Body of pancreas (tissue), 4 donors: ENCODE measurements at regions not wholly inside any gene's neighbourhood (a gene's known extent, or its start where the extent isn't known, plus 50 kb on each side); places are given as distances from the start of the nearest gene placed in this dataset.
"Not testable (repeated sequence)": the region's sequence is repeated elsewhere in the genome, so short reads cannot be mapped to it uniquely, and the experiment has no call there.

Experiments
- ATAC-seq: fragments of 150-250 bp; one replicate; pipeline ENCODE4 v1.9.1; 2016
- DNase-seq, 4 donors: peaks; one replicate each; pipeline ENCODE4 v3.0.0-alpha.2; 2019
- H3K27ac ChIP-seq, 4 donors: fragments of 200-600 bp; sonication (generic); 1 replicate in 3 of 4; 2 replicates in 1 of 4; pipeline versions ENCODE4 v1.5.1 to v1.6.1; 2016 to 2019; ENCODE audit warnings: mild to moderate bottlenecking in 1 of 4, mixed read lengths in 1 of 4, moderate library complexity in 1 of 4
- H3K27me3 ChIP-seq, 2 donors: fragments of 200-600 bp; sonication (generic); one replicate each; pipeline ENCODE4 v1.6.0; 2016; ENCODE audit warnings: mild to moderate bottlenecking in 1 of 2
- H3K36me3 ChIP-seq, 2 donors: fragments of 200-600 bp; sonication (generic); replicated peaks in 1 of 2; 2 replicates each; pipeline ENCODE4 v1.5.1; 2016; ENCODE audit warnings: low read depth in 2 of 2; ENCODE audit not compliant: insufficient read depth in 1 of 2
- H3K4me1 ChIP-seq: fragments of 200-600 bp; sonication (generic); one replicate; pipeline ENCODE4 v1.6.0; 2016
- H3K4me3 ChIP-seq, 2 donors: fragments of 200-600 bp; sonication (generic); 1 replicate in 1 of 2; 2 replicates in 1 of 2; pipeline ENCODE4 v1.5.1; 2016 to 2019
- H3K9me3 ChIP-seq, 3 donors: fragments of 200-600 bp; sonication (generic); 1 replicate in 2 of 3; 2 replicates in 1 of 3; pipeline ENCODE4 v1.5.1; 2016
- POLR2A ChIP-seq, 3 donors: fragments of 450-650 bp; IDR thresholded peaks; one replicate each; pipeline ENCODE4 v1.6.1; 2016; ENCODE audit warnings: antibody characterized with exemption in 3 of 3, mild to moderate bottlenecking in 2 of 3
- WGBS, 2 donors: methylation state at CpG; one replicate each; pipeline ENCODE4 v1.1.5; 2017; 5-methylcytosine and 5-hydroxymethylcytosine counted together
- intact Hi-C: fragments of 100-400 bp; cut with DNase I; formaldehyde crosslinking; loops from one replicate; pipeline ENCODE4 v1.15.1; 2023
- TF ChIP-seq, protein P1 (sequence below), 7 experiments: fragments of 450-650 bp in 4 of 7; fragments of 200-600 bp in 3 of 7; sonication (generic) in 3 of 7; IDR thresholded peaks; one replicate each; pipeline ENCODE4 v1.5.1; 2016 to 2019; ENCODE audit warnings: antibody characterized with exemption in 7 of 7

DNA sequence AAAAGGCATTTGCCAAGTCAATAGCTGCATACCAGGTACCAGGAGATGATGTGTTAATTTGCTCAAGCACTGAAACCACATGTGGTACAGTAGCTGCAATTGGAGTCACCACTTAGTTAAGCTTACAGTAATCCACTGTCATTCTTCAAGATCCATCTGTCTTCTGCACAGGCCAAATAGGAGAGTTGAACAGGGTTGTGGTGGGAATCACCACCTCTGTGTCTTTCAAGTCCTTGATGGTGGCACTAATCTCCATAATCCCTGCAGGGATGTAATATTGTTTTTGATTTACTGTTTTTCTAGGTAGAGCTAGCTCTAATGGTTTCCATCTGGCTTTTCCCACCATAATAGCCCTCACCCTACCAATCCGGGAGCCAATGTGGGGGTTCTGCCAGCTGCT is 91.9 kb downstream of the FCRL5 start:
- Histone ChIP-seq H3K36me3 (no peaks in the 10 kb centered on the region), H3K9me3 (no peaks in the 10 kb centered on the region), H3K27me3 (no peaks in the 10 kb centered on the region), H3K4me1 (no peaks in the 10 kb centered on the region), H3K4me3 (no peak overlapping the region), H3K27ac (no peak overlapping the region)
- ATAC-seq (no peak), DNase-seq (no peak)
- intact Hi-C loops = no loop called here
- 50 to 63% methylated on average over 1 of the region's 1 CpG for WGBS, 2 donors
- TF ChIP-seq, protein P1, sequence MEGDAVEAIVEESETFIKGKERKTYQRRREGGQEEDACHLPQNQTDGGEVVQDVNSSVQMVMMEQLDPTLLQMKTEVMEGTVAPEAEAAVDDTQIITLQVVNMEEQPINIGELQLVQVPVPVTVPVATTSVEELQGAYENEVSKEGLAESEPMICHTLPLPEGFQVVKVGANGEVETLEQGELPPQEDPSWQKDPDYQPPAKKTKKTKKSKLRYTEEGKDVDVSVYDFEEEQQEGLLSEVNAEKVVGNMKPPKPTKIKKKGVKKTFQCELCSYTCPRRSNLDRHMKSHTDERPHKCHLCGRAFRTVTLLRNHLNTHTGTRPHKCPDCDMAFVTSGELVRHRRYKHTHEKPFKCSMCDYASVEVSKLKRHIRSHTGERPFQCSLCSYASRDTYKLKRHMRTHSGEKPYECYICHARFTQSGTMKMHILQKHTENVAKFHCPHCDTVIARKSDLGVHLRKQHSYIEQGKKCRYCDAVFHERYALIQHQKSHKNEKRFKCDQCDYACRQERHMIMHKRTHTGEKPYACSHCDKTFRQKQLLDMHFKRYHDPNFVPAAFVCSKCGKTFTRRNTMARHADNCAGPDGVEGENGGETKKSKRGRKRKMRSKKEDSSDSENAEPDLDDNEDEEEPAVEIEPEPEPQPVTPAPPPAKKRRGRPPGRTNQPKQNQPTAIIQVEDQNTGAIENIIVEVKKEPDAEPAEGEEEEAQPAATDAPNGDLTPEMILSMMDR (IDR thresholded peaks at IDR 0.05) = no peak
- TF ChIP-seq POLR2A (IDR thresholded peaks at IDR 0.05) = no peak

DNA sequence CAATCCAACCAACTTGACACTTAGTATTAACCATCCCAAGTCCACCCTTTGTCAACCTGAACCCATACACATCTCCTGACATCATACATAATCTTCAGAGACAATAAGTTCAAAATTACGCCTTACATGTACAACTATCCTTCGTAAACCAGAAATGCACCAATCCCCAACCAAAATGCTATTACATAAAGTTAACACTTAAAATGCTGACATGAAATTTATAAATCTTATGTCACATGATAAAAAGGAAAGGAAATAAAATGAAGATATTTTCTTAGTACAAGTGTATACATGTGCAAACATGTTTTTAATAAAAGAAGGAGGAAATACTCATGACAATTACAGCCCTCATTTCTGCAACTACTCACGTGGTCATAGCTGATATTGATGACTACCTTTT is 95.0 kb downstream of the FCRL5 start:
- TF ChIP-seq, protein P1 (IDR thresholded peaks at IDR 0.05) = no peak
- no peak for TF ChIP-seq POLR2A (IDR thresholded peaks at IDR 0.05)
- no peaks in the 10 kb centered on the region for H3K36me3 ChIP-seq
- no peak overlapping the region for H3K27ac ChIP-seq
- H3K27me3 ChIP-seq = no peaks in the 10 kb centered on the region
- H3K9me3 ChIP-seq = no peaks in the 10 kb centered on the region
- WGBS, 2 donors = 65 to 74% methylated on average over 3 of the region's 3 CpGs
- H3K4me1 ChIP-seq = no peaks in the 10 kb centered on the region
- H3K4me3 ChIP-seq = no peak overlapping the region
- ATAC-seq (no peak), DNase-seq (no peak)
- intact Hi-C loops = no loop called here

DNA sequence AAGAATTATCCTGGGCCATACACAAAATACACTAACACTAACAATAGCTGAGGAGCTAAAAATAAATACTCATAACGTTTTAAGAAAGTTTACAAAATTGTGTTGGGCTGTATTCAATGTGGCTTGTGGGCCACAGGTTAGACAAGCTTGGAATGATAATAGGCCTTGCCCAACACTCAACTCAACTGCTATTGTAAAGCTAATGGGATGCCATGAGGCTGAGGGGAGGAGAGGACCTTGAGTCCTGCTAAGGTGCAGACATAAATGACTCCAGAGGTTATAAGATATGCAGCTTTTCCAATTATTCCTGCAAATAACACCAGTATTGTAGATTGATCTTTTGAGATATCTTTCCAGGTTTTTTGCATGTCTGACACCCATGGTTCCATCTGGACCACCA is 97.0 kb downstream of the FCRL5 start:
- H3K36me3 ChIP-seq = no peaks in the 10 kb centered on the region
- intact Hi-C loops = no loop called here
- TF ChIP-seq, protein P1 (IDR thresholded peaks at IDR 0.05) = no peak
- no peak for TF ChIP-seq POLR2A (IDR thresholded peaks at IDR 0.05)
- ATAC-seq (no peak), DNase-seq (no peak)
- no peak overlapping the region for H3K4me3 ChIP-seq
- H3K27ac ChIP-seq = no peak overlapping the region
- H3K9me3 ChIP-seq = no peaks in the 10 kb centered on the region
- H3K4me1 ChIP-seq = no peaks in the 10 kb centered on the region
- WGBS, 2 donors = 15 to 26% methylated on average over 1 of the region's 1 CpG
- no peaks in the 10 kb centered on the region for H3K27me3 ChIP-seq

- no peak for ATAC-seq
- 81 to 82% methylated on average over 2 of the region's 2 CpGs for WGBS, 2 donors
- no peak for TF ChIP-seq POLR2A (IDR thresholded peaks at IDR 0.05)
- TF ChIP-seq, protein P1 (IDR thresholded peaks at IDR 0.05) = no peak
These were observed 102.2 kb downstream of the FCRL5 start for GRCh38 chr1:157450106-157450505.

DNA sequence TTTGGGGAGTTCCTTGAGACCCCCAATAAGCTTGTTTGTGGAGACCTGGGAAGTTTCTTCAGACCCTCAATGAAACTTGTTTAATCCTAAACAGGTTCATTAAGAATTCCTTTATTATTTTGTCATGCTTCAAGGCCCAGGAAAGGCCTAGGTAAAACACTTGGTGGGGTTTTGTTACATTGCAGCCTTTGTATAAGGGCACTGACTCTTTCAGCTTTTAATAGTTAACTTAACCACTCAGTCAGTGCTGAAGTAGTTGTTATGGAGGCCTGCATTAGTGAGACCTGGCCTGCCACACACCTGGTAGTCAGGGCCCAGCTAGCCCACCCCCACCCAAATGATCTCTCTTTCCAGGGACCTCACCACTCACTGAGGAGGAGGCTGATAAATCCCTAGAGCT is 103.7 kb downstream of the FCRL5 start:
- TF ChIP-seq, protein P1 (IDR thresholded peaks at IDR 0.05) = no peak
- no peak for TF ChIP-seq POLR2A (IDR thresholded peaks at IDR 0.05)
- no peaks in the 10 kb centered on the region for H3K27me3 ChIP-seq
- DNase-seq (no peak), ATAC-seq (no peak)
- no peak overlapping the region for H3K27ac ChIP-seq
- intact Hi-C loops = no loop called here
- no peaks in the 10 kb centered on the region for H3K4me1 ChIP-seq
- no peaks in the 10 kb centered on the region for H3K36me3 ChIP-seq
- H3K4me3 ChIP-seq = no peak overlapping the region
- H3K9me3 ChIP-seq = no peaks in the 10 kb centered on the region

More at GRCh38 chr1:157450106-157450505, 102.2 kb downstream of the FCRL5 start:
- Histone ChIP-seq H3K27ac (no peak overlapping the region), H3K4me1 (no peaks in the 10 kb centered on the region), H3K36me3 (no peaks in the 10 kb centered on the region), H3K9me3 (no peaks in the 10 kb centered on the region), H3K27me3 (no peaks in the 10 kb centered on the region), H3K4me3 (no peak overlapping the region)
- intact Hi-C loops = no loop called here
- DNase-seq = no peak

GRCh38 chr1:157446356-157446755 is 106.0 kb downstream of the FCRL5 start:
- DNase-seq, ATAC-seq: not testable (repeated sequence)
- 90 to 97% methylated on average over 17 to 21 of the region's 31 CpGs for WGBS, 2 donors

DNA sequence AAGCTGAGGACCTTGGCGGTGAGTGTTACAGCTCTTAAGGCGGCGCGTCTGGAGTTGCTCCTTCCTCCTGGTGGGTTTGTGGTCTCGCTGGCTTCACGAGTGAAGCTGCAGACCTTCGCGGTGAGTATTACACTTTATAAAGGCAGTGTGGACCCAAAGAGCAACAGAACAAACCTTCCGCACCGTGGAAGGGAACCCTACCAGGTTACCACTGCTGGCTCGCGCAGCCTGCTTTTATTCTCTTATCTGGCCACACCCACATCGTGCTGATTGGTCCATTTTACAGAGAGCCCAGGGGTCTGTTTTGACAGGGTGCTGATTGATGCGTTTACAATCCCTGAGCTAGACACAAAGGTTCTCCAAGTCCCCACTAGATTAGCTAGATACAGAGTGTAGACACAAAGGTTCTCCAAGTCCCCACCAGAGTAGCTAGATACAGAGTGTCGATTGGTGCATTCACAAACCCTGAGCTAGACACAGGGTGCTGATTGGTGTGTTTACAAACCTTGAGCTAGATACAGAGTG is 106.6 kb downstream of the FCRL5 start:
- H3K4me3 ChIP-seq, H3K9me3 ChIP-seq, H3K27ac ChIP-seq, ATAC-seq, DNase-seq, intact Hi-C loops, H3K27me3 ChIP-seq, H3K36me3 ChIP-seq, H3K4me1 ChIP-seq: not testable (repeated sequence)
- 89 to 91% methylated on average over 13 to 15 of the region's 15 CpGs for WGBS, 2 donors

More at GRCh38 chr1:157446356-157446755, 106.0 kb downstream of the FCRL5 start:
- H3K4me1 ChIP-seq, H3K9me3 ChIP-seq, H3K27ac ChIP-seq, H3K36me3 ChIP-seq, H3K4me3 ChIP-seq, intact Hi-C loops, H3K27me3 ChIP-seq: not testable (repeated sequence)
